Activated naive CD4-positive, alpha-beta T cell treated with anti-CD3 and anti-CD28 coated beads, Interleukin-2, amount 10 ng/mL, durations not matched to agents 7 days and 5 days (primary cell): ENCODE measurements at regions not wholly inside any gene's neighbourhood (a gene's known extent, or its start where the extent isn't known, plus 50 kb on each side); places are given as distances from the start of the nearest gene placed in this dataset.
A peak's percentile ranks its signal among the peaks of the same experiment; 100 is the strongest.

Source experiments
- CTCF ChIA-PET: fragments of 350-600 bp; sonication (Branson Sonifier 250); formaldehyde crosslinking; loops from one replicate; lab custom pipeline; 2021; ENCODE audit warnings: antibody characterized with exemption; lab: Charles Lee
- DNase-seq: peaks from one replicate; pipeline ENCODE4 v3.0.0-alpha.2; 2020
- H3K27ac Mint-ChIP-seq: one replicate; pipeline ENCODE4 v1.8.0; 2021; ENCODE audit warnings: mild to moderate bottlenecking, moderate library complexity, mixed read lengths
- H3K27me3 Mint-ChIP-seq: one replicate; pipeline ENCODE4 v1.8.0; 2021; ENCODE audit warnings: mild to moderate bottlenecking, mixed read lengths
- H3K36me3 Mint-ChIP-seq: one replicate; pipeline ENCODE4 v1.8.0; 2021; ENCODE audit warnings: mixed read lengths
- H3K4me1 Mint-ChIP-seq: one replicate; pipeline ENCODE4 v1.8.0; 2021; ENCODE audit warnings: mixed read lengths
- H3K4me3 Mint-ChIP-seq: one replicate; pipeline ENCODE4 v1.8.0; 2021; ENCODE audit warnings: mild to moderate bottlenecking, moderate library complexity, mixed read lengths
- H3K9me3 Mint-ChIP-seq: one replicate; pipeline ENCODE4 v1.8.0; 2021; ENCODE audit warnings: mixed read lengths

- H3K27ac Mint-ChIP-seq, result no peak overlapping the region
- CTCF ChIA-PET, result no interaction called here
- H3K4me1 Mint-ChIP-seq, result peaks cover 13% of the 10 kb centered on the region
- H3K36me3 Mint-ChIP-seq, result peaks cover 1% of the 10 kb centered on the region
- H3K27me3 Mint-ChIP-seq, result peaks cover 67% of the 10 kb centered on the region
- H3K4me3 Mint-ChIP-seq, result no peak overlapping the region
- DNase-seq, result peak; percentile 53
- no peaks in the 10 kb centered on the region for H3K9me3 Mint-ChIP-seq
These were observed 55.8 kb upstream of the SHC3 start for GRCh38 chr9:89234205-89235067.

GRCh38 chr9:89236955-89237573 is 58.4 kb upstream of the SHC3 start:
- no peaks in the 10 kb centered on the region for H3K9me3 Mint-ChIP-seq
- H3K27ac Mint-ChIP-seq, result no peak overlapping the region
- H3K27me3 Mint-ChIP-seq, result peaks cover 54% of the 10 kb centered on the region
- peaks cover 13% of the 10 kb centered on the region for H3K4me1 Mint-ChIP-seq
- no peaks in the 10 kb centered on the region for H3K36me3 Mint-ChIP-seq
- no peak for DNase-seq
- H3K4me3 Mint-ChIP-seq, result no peak overlapping the region
- CTCF ChIA-PET, result no interaction called here

GRCh38 chr9:89238424-89238823 is 59.8 kb upstream of the SHC3 start:
- no peak for DNase-seq
- H3K9me3 Mint-ChIP-seq, result no peaks in the 10 kb centered on the region
- peaks cover 13% of the 10 kb centered on the region for H3K4me1 Mint-ChIP-seq
- no peak overlapping the region for H3K4me3 Mint-ChIP-seq
- H3K27me3 Mint-ChIP-seq, result peaks cover 43% of the 10 kb centered on the region
- no peaks in the 10 kb centered on the region for H3K36me3 Mint-ChIP-seq
- H3K27ac Mint-ChIP-seq, result no peak overlapping the region
- CTCF ChIA-PET, result no interaction called here

- no peak overlapping the region for H3K27ac Mint-ChIP-seq
- peaks cover 28% of the 10 kb centered on the region for H3K27me3 Mint-ChIP-seq
- CTCF ChIA-PET, result no interaction called here
- no peak for DNase-seq
- no peaks in the 10 kb centered on the region for H3K36me3 Mint-ChIP-seq
- H3K4me1 Mint-ChIP-seq, result no peaks in the 10 kb centered on the region
- no peaks in the 10 kb centered on the region for H3K9me3 Mint-ChIP-seq
- no peak overlapping the region for H3K4me3 Mint-ChIP-seq
These were observed 64.9 kb upstream of the SHC3 start for GRCh38 chr9:89243296-89244061.

GRCh38 chr9:89246840-89247239 is 64.2 kb upstream of the CKS2 start:
- H3K4me1 Mint-ChIP-seq, result no peaks in the 10 kb centered on the region
- DNase-seq, result no peak
- H3K27ac Mint-ChIP-seq, result no peak overlapping the region
- CTCF ChIA-PET, result no interaction called here
- H3K4me3 Mint-ChIP-seq, result no peak overlapping the region
- no peaks in the 10 kb centered on the region for H3K9me3 Mint-ChIP-seq
- no peaks in the 10 kb centered on the region for H3K36me3 Mint-ChIP-seq
- peaks cover 18% of the 10 kb centered on the region for H3K27me3 Mint-ChIP-seq

GRCh38 chr9:89247431-89248353 is 63.3 kb upstream of the CKS2 start:
- no peaks in the 10 kb centered on the region for H3K4me1 Mint-ChIP-seq
- no peaks in the 10 kb centered on the region for H3K9me3 Mint-ChIP-seq
- CTCF ChIA-PET, result no interaction called here
- no peak overlapping the region for H3K27ac Mint-ChIP-seq
- no peak overlapping the region for H3K4me3 Mint-ChIP-seq
- DNase-seq, result no peak
- H3K36me3 Mint-ChIP-seq, result no peaks in the 10 kb centered on the region
- peaks cover 18% of the 10 kb centered on the region for H3K27me3 Mint-ChIP-seq

- CTCF ChIA-PET, result no interaction called here
- Mint-ChIP-seq H3K27ac (no peak overlapping the region), H3K36me3 (no peaks in the 10 kb centered on the region), H3K9me3 (no peaks in the 10 kb centered on the region), H3K27me3 (peaks cover 14% of the 10 kb centered on the region), H3K4me3 (no peak overlapping the region), H3K4me1 (no peaks in the 10 kb centered on the region)
- no peak for DNase-seq
These were observed 62.0 kb upstream of the CKS2 start for GRCh38 chr9:89249001-89249400.

- Mint-ChIP-seq H3K4me1 (no peaks in the 10 kb centered on the region), H3K27me3 (no peaks in the 10 kb centered on the region), H3K9me3 (no peaks in the 10 kb centered on the region), H3K36me3 (no peaks in the 10 kb centered on the region), H3K27ac (no peak overlapping the region), H3K4me3 (no peak overlapping the region)
- DNase-seq, result no peak
- CTCF ChIA-PET, result no interaction called here
These were observed 58.2 kb upstream of the CKS2 start for GRCh38 chr9:89252651-89253267.

GRCh38 chr9:89254058-89254772 is 56.8 kb upstream of the CKS2 start:
- no peak for DNase-seq
- no peak overlapping the region for H3K4me3 Mint-ChIP-seq
- peaks cover 1% of the 10 kb centered on the region for H3K27me3 Mint-ChIP-seq
- CTCF ChIA-PET, result no interaction called here
- no peak overlapping the region for H3K27ac Mint-ChIP-seq
- H3K36me3 Mint-ChIP-seq, result no peaks in the 10 kb centered on the region
- H3K9me3 Mint-ChIP-seq, result no peaks in the 10 kb centered on the region
- no peaks in the 10 kb centered on the region for H3K4me1 Mint-ChIP-seq

- Mint-ChIP-seq H3K27me3 (peaks cover 4% of the 10 kb centered on the region), H3K4me3 (no peak overlapping the region), H3K4me1 (no peaks in the 10 kb centered on the region), H3K36me3 (no peaks in the 10 kb centered on the region), H3K9me3 (no peaks in the 10 kb centered on the region), H3K27ac (no peak overlapping the region)
- CTCF ChIA-PET, result no interaction called here
- no peak for DNase-seq
These were observed 56.2 kb upstream of the CKS2 start for GRCh38 chr9:89254773-89255125.

GRCh38 chr9:89256225-89256624 is 54.8 kb upstream of the CKS2 start:
- H3K4me3 Mint-ChIP-seq, result no peak overlapping the region
- no peaks in the 10 kb centered on the region for H3K36me3 Mint-ChIP-seq
- H3K27me3 Mint-ChIP-seq, result peaks cover 4% of the 10 kb centered on the region
- no peak overlapping the region for H3K27ac Mint-ChIP-seq
- no peak for DNase-seq
- CTCF ChIA-PET, result no interaction called here
- no peaks in the 10 kb centered on the region for H3K9me3 Mint-ChIP-seq
- H3K4me1 Mint-ChIP-seq, result no peaks in the 10 kb centered on the region

- CTCF ChIA-PET, result no interaction called here
- H3K27ac Mint-ChIP-seq, result no peak overlapping the region
- peaks cover 4% of the 10 kb centered on the region for H3K27me3 Mint-ChIP-seq
- DNase-seq, result no peak
- H3K36me3 Mint-ChIP-seq, result no peaks in the 10 kb centered on the region
- no peak overlapping the region for H3K4me3 Mint-ChIP-seq
- no peaks in the 10 kb centered on the region for H3K9me3 Mint-ChIP-seq
- H3K4me1 Mint-ChIP-seq, result no peaks in the 10 kb centered on the region
These were observed 54.4 kb upstream of the CKS2 start for GRCh38 chr9:89256642-89257041.

- H3K9me3 Mint-ChIP-seq, result no peaks in the 10 kb centered on the region
- H3K36me3 Mint-ChIP-seq, result no peaks in the 10 kb centered on the region
- peaks cover 23% of the 10 kb centered on the region for H3K27me3 Mint-ChIP-seq
- no peak overlapping the region for H3K27ac Mint-ChIP-seq
- H3K4me1 Mint-ChIP-seq, result no peaks in the 10 kb centered on the region
- no peak for DNase-seq
- H3K4me3 Mint-ChIP-seq, result no peak overlapping the region
- CTCF ChIA-PET, result no interaction called here
These were observed 50.5 kb upstream of the CKS2 start for GRCh38 chr9:89260525-89260924.
